ENCODE measurements at regions not wholly inside any gene's neighbourhood (a gene's known extent, or its start where the extent isn't known, plus 50 kb on each side); places are given as distances from the start of the nearest gene placed in this dataset.

DNA sequence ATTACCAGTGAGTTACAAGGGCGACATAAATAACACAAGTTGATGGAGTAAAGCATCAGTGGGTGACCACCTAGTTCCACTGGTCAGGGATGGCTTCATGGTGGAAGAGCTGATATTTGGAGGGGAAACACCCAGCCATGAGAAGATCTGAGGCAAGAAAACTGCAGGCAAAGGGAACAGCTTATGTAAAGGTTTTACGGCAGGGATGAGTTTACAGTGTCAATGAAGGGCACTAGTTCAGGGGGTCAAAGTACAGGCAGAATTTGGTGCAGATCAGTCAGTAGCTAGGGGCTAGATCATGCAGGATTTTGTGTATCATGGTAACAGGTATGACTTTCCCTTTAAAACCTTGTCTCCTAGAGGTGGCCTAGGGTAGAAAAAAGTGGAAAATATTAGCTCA is 339.6 kb downstream of the PMP22 start:
- Histone ChIP-seq H3K4me1 (no peaks in the 10 kb centered on the region), H3K9me3 (no peaks in the 10 kb centered on the region), H3K36me3 (no peaks in the 10 kb centered on the region), H3K4me3 (no peak overlapping the region), H3K27me3 (peaks cover 0 to 2% of the 10 kb centered on the region in 2 donors), H3K27ac (no peak overlapping the region)
- no peak for DNase-seq (ENCODE audit: low spot score in 2 of 2)
- intact Hi-C loops (cut with DNase I; ENCODE audit: low total_unique reads): no loop called here
- no peak for TF ChIP-seq POLR2A (IDR thresholded peaks at IDR 0.05)
- TF ChIP-seq, protein P1, sequence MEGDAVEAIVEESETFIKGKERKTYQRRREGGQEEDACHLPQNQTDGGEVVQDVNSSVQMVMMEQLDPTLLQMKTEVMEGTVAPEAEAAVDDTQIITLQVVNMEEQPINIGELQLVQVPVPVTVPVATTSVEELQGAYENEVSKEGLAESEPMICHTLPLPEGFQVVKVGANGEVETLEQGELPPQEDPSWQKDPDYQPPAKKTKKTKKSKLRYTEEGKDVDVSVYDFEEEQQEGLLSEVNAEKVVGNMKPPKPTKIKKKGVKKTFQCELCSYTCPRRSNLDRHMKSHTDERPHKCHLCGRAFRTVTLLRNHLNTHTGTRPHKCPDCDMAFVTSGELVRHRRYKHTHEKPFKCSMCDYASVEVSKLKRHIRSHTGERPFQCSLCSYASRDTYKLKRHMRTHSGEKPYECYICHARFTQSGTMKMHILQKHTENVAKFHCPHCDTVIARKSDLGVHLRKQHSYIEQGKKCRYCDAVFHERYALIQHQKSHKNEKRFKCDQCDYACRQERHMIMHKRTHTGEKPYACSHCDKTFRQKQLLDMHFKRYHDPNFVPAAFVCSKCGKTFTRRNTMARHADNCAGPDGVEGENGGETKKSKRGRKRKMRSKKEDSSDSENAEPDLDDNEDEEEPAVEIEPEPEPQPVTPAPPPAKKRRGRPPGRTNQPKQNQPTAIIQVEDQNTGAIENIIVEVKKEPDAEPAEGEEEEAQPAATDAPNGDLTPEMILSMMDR (IDR thresholded peaks at IDR 0.05): no peak
- TF ChIP-seq POLR2AphosphoS5 (IDR thresholded peaks at IDR 0.05): no peak

DNA sequence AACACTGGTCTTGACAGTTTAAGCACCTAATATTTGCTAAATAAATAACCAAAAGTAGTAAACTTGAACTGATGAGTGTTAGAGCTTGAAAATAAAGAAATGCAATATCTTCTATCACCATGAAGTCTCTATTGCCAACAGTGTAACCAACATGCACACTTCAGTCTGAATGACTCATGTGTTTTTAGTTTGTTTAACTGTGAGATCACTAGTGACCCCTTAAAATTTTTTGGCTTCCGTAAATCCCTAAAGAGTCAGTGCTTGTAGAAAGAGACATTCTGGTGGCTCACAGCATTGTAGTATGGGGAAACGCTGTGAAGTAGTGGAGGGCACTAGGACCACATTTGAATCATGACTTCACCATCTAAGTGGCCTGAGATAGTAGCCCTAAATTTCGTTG is 341.1 kb downstream of the PMP22 start:
- Histone ChIP-seq H3K27me3 (peaks cover 0 to 2% of the 10 kb centered on the region in 2 donors), H3K27ac (no peak overlapping the region), H3K36me3 (no peaks in the 10 kb centered on the region), H3K4me3 (no peak overlapping the region), H3K4me1 (no peaks in the 10 kb centered on the region), H3K9me3 (no peaks in the 10 kb centered on the region)
- intact Hi-C loops (cut with DNase I; ENCODE audit: low total_unique reads): no loop called here
- TF ChIP-seq POLR2AphosphoS5 (IDR thresholded peaks at IDR 0.05): no peak
- TF ChIP-seq, protein P1 (IDR thresholded peaks at IDR 0.05): no peak
- TF ChIP-seq POLR2A (IDR thresholded peaks at IDR 0.05): no peak
- no peak for DNase-seq (ENCODE audit: low spot score in 2 of 2)

DNA sequence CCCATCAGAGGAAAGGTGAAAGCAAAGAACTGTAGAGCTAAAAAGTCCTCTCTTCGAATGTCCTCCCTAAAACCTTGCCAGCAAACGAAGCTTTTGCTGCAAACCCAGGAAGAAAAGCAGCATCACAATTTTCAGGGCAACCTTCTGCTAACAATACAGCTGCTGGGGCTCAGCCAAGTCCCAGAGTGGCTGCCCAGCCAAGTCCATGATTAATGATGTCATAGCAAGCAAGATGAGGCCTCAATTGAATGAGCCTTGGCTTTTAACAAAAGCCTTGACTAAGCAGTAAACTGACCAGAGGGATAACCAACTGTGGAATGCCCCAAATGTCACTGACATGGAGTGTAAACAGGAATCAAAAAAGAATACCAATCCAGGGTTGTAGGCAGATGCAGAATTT is 342.7 kb downstream of the PMP22 start:
- no peaks in the 10 kb centered on the region for H3K4me1 ChIP-seq
- intact Hi-C loops (cut with DNase I; ENCODE audit: low total_unique reads): no loop called here
- no peaks in the 10 kb centered on the region for H3K9me3 ChIP-seq
- H3K36me3 ChIP-seq: no peaks in the 10 kb centered on the region
- H3K27me3 ChIP-seq: peaks cover 0 to 2% of the 10 kb centered on the region in 2 donors
- H3K27ac ChIP-seq: no peak overlapping the region
- DNase-seq (ENCODE audit: low spot score in 2 of 2): no peak
- TF ChIP-seq, protein P1 (IDR thresholded peaks at IDR 0.05): no peak
- TF ChIP-seq POLR2AphosphoS5 (IDR thresholded peaks at IDR 0.05): no peak
- TF ChIP-seq POLR2A (IDR thresholded peaks at IDR 0.05): no peak
- H3K4me3 ChIP-seq: no peak overlapping the region

DNA sequence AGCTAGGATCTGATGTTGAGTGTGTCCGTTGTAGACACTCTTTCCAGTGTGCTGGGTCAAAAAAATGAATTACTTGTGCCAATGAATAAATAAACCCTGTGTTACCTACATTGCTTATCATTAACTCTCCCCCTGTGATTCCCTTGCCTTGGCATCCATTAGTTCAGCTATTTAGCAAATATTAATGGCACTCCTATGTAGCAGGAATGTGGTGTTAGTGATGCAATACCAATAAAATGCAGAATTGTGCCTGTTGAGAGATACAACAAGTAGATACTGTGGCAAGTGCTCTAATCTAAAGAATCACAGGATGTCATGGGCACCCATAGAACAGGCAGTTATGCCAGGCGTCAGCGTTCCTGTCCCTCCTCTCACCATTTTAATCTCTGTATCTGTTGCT is 343.2 kb downstream of the PMP22 start:
- Histone ChIP-seq H3K27ac (no peak overlapping the region), H3K36me3 (no peaks in the 10 kb centered on the region), H3K4me3 (no peak overlapping the region), H3K27me3 (peaks cover 0 to 2% of the 10 kb centered on the region in 2 donors), H3K9me3 (no peaks in the 10 kb centered on the region), H3K4me1 (no peaks in the 10 kb centered on the region)
- DNase-seq (ENCODE audit: low spot score in 2 of 2): no peak
- TF ChIP-seq POLR2AphosphoS5 (IDR thresholded peaks at IDR 0.05): no peak
- intact Hi-C loops (cut with DNase I; ENCODE audit: low total_unique reads): no loop called here

DNA sequence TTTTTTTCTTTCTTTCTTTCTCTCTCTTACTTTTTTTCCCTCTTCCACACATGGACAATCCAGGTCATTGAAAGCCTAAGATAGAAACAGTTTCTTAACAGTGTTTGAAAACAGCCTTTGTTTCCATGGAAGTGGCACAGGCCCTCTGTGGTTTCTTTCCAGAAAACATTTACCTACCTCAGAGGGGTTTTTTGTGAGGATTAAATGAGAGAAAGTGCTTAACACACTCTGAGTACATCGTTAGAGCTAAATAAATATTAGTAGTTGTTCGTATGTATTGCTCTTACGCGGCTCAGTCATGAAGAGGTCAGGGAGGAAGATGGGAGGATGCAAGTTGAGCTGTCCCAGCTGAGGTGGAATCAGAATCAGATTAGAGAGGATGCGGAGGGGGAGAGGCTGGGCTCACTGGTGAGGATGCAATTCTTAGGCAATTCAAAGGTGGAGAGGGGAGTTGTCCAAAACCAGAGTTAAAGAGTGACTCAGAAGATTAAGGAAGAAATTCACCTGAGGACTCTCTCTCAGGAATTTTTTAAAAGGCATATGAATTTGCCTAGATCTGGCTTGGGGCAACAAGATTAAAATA is 345.4 kb downstream of the PMP22 start:
- Histone ChIP-seq H3K27ac (no peak overlapping the region), H3K9me3 (no peaks in the 10 kb centered on the region), H3K4me3 (no peak overlapping the region), H3K27me3 (no peaks in the 10 kb centered on the region), H3K36me3 (no peaks in the 10 kb centered on the region), H3K4me1 (no peaks in the 10 kb centered on the region)
- TF ChIP-seq POLR2A (IDR thresholded peaks at IDR 0.05) (no peak), POLR2AphosphoS5 (IDR thresholded peaks at IDR 0.05) (no peak)
- TF ChIP-seq, protein P1 (IDR thresholded peaks at IDR 0.05): no peak
- DNase-seq (ENCODE audit: low spot score in 2 of 2): no peak
- intact Hi-C loops (cut with DNase I; ENCODE audit: low total_unique reads): no loop called here

DNA sequence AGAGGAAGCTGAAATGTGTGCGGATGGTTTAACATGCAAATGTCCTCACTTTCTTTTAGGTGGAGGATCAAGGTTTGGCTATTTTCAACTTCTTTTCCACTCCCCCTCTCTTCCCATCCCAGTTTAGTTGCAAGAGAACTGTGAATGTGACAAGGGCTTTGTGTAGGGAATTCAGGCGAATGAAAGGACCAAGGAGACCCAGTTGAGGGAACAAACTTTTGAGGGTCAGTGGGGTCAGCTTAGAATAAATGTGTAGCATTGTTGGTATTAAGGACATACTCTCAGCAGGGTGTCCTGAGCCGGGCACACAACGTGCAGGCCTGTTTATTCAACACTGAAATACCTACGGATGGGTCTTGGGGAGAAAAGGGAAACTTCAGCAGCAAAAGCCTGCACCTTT is 346.0 kb downstream of the PMP22 start:
- no peak for TF ChIP-seq POLR2AphosphoS5 (IDR thresholded peaks at IDR 0.05)
- TF ChIP-seq, protein P1 (IDR thresholded peaks at IDR 0.05): no peak
- no peak for TF ChIP-seq POLR2A (IDR thresholded peaks at IDR 0.05)
- Histone ChIP-seq H3K27ac (no peak overlapping the region), H3K27me3 (no peaks in the 10 kb centered on the region), H3K4me1 (no peaks in the 10 kb centered on the region), H3K4me3 (no peak overlapping the region), H3K36me3 (no peaks in the 10 kb centered on the region), H3K9me3 (no peaks in the 10 kb centered on the region)
- no peak for DNase-seq (ENCODE audit: low spot score in 2 of 2)
- intact Hi-C loops (cut with DNase I; ENCODE audit: low total_unique reads): no loop called here

All from breast epithelium (tissue), 4 donors.